8988T (cell line): ENCODE measurements at regions not wholly inside any gene's neighbourhood (a gene's known extent, or its start where the extent isn't known, plus 50 kb on each side); places are given as distances from the start of the nearest gene placed in this dataset.

Source experiments
- DNase-seq: peaks from one replicate; pipeline ENCODE4 v3.0.0; 2011

DNA sequence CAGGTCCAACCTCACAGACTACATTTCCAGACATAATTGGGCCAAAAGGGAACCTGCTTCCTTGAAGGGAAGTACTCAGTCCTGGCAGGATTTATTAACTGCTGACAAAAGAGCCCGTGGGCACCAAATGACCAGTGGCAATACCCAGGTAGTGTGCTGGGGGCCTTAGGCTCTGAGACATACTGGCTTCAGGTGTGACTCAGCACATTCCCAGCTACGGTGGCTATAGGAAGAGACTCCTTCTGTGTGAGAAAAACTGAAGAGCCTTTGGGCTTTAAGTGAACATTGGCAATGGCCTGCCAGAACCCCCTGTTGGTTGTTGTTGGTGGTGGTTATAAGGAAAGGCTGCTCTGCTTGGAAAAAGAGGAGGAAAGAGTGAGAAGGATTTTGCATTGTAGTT lies 401.8 kb downstream of the KCNJ3 start:
- DNase-seq = no peak

GRCh38 chr2:155099784-155100183 lies 401.3 kb downstream of the KCNJ3 start:
- DNase-seq = no peak

- no peak for DNase-seq
These were observed 397.1 kb downstream of the KCNJ3 start for GRCh38 chr2:155095613-155096012.

DNA sequence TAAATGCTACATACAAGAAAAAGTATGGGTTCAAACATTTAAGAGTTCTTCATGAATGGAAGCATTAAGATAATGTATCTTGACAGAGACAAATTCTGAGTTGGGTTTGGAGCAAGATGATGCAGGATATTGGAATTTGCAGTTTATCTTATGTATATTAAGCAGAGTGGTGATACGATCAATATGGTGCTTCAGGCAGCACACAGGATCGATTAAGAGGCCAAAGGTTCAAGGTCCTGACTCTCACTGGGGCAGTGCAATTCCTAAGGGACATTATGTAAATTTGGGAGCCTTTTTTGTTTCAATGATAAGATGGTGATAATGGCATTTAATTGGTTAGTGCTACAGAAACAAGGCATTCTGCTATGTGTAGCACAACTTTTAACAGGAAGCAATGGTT lies 381.9 kb downstream of the KCNJ3 start:
- DNase-seq = no peak

- DNase-seq = no peak
These were observed 372.0 kb downstream of the KCNJ3 start for GRCh38 chr2:155070489-155070888.

DNA sequence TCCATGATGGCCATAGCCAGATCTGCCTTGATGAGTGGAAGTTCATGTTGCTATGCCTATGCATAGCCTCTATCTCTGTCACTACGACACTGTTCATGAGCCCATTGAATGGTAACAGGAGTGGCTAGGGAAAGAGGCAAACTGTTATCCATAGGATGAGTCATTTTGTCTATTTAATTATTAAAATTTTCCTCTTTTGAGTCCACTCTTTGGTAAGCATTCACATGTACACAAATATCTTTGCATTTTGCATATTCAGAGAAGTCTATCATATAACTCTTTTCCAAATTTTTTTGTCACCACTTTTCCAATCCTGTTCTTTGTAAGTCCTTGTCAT lies 364.4 kb downstream of the KCNJ3 start:
- DNase-seq = no peak

DNA sequence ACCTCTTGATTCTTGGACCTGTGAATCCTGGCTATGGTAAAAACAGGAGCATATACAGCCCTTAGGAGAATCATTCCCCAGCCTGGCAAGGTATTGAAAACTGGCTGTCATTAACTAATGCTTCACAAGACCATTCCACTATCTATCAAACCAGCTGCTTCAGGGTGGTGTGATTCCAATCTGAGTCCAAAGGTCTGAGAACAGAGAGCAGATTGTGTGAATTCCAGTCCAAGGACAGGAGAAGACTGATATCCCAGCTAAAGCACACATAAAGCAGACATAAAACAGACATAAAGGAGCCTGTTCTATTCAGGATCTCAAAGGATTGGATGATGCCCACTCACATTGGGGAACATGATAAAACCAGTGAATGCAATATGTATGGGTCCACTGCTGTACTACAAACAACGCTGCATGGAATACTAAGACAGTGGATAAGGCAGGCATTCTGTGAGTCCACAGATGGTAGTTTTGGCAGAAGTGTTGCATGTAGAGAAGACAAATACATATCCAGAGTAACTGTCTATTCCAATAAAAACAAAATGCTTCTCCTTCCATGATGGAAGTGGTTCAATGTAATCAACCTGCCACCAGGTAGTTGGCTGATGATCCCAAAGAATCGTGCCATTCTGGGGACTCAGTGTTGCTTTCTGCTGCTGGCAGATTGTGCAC lies 363.9 kb downstream of the KCNJ3 start:
- DNase-seq = no peak

GRCh38 chr2:155060896-155061295 lies 362.4 kb downstream of the KCNJ3 start:
- no peak for DNase-seq

GRCh38 chr2:155054712-155055111 lies 356.2 kb downstream of the KCNJ3 start:
- no peak for DNase-seq

GRCh38 chr2:155043097-155043496 lies 344.6 kb downstream of the KCNJ3 start:
- no peak for DNase-seq

GRCh38 chr2:155035308-155035707 lies 336.8 kb downstream of the KCNJ3 start:
- DNase-seq = no peak

DNA sequence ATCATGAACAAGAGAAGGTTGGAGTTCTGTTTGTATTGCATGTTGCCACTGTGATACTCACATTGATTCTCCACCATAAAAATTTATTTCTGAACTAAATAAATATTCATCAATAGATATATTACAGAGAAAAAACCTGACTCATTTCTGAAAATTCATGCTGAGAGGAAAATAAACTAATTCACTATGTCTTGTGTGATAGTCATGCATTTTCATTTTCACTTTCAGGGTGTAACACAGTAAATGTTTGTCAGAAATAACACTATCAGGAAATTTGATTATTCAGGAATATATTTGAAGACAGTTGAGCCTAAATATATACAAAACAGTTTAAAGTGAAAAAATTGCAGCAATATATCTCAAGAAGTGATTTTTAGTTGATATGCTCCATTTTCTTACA lies 335.2 kb downstream of the KCNJ3 start:
- DNase-seq = no peak

DNA sequence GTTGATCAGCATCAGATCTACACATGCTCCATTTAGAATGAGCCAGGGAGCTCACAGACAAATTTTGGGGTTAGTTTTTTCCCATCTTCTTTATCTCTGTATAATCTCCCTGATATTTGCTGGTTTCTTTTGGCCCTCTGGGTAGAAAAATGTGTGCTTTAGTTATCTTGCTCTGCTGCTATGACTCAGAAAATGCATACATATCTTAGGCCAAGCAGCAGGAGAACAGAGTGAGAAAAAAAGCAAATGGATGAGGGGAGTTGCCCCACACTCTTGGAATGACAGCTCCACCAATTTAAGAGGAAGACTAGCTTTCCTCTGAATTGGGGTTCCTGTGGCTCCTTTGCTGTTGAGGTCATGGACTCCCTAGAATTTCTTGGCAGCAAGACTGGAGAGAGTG lies 331.8 kb downstream of the KCNJ3 start:
- DNase-seq = no peak

DNA sequence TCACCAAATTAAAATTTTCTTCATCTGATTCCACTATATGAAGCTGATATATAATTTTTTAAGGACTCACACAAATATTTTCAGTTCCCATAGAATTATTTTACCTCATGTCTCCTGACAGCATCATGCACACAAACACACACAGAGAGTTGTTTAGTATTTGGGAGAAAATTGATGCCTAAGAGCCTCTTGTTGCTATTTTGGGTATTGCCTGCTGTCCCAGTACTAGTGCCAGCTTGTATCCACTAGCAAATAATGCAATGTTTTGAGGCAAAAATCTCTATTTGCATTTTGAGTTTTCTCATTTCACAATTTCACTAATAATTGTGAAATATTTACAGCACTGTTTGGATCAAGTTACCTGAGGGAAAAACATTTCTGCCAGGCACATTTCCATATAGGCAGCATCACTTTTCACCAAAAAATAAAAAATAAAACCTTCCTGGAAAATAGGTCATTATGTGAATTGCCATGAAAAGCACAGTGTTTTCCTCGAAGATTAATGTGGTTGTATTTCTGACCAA lies 328.2 kb downstream of the KCNJ3 start:
- no peak for DNase-seq

GRCh38 chr2:155023674-155024073 lies 325.2 kb downstream of the KCNJ3 start:
- DNase-seq = no peak

DNA sequence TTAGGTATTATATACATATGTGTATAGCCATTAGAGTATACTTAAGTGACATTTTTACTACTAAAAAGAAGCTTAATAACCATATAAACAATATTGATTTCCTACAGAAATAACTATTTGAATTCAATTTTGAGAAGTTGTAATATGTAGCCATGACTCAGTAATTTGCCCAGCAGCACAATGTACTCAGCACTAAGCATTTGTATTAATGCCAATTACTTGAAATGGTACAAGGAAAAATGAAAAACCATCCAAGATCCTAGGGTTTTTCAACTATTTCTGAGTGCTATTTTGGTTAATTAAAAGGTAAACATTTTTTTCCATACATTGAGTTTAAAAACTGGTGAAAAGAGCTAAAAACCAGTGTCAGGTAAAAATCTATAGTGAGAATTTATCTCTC lies 324.0 kb downstream of the KCNJ3 start:
- DNase-seq = no peak

GRCh38 chr2:155021618-155022017 lies 323.1 kb downstream of the KCNJ3 start:
- no peak for DNase-seq

DNA sequence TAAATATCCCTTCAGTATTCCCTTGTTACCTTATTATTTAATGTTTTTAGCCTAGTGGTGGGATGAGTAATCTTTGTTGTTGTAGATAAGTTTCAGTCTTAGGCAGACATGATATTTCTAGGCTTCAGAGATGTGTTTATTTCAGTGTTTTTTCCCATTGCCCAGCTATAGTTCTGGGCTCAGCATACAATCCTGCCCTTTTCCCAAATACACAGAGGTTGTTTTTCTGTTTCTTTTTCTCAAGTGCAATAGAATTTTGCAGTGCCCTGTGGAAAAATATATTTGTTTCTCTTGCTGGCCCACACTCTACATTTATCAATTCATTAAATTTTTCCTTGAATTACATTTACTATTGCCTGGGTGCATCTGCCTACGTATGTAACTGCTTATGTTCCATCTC lies 321.8 kb downstream of the KCNJ3 start:
- no peak for DNase-seq

GRCh38 chr2:155010925-155011324 lies 312.4 kb downstream of the KCNJ3 start:
- DNase-seq = no peak

DNA sequence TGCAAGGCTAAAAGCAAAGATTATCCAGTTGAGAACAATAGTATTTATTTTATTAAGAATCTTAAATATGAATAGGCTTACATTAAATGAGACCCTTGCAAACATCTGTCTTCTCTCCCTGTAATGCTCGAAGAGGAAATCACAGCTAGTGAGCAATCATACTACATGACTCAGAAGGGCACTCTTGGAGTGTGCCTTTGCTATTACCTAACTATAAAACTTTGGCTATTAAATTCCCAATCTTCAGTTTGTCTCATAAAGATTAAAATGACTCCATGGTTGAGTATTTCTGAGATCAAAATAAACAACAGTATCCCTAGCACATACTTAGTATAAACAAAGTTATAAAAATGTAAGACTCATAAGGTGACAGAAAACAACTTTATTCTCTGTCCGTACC lies 296.9 kb downstream of the KCNJ3 start:
- DNase-seq = no peak

- DNase-seq = no peak
These were observed 294.3 kb downstream of the KCNJ3 start for GRCh38 chr2:154992826-154993225.

DNA sequence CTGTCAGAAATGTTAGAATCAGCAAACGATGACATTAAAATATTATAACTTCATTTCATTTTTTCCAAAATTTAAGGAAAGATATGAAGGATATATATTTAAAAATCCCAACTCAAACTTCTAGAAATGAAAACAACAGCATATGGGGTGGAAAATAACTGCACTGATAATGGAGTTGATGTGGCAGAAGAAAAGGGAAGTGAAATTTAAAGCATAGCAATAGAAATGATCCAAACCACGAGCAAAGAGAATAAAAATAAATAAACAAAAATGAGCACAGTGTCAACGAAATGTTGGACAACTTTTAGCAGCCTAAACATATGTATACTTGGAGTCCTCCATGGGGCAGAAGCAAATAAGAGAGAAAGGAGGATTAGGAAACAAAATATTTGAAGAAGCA lies 280.2 kb downstream of the KCNJ3 start:
- no peak for DNase-seq

- no peak for DNase-seq
These were observed 279.7 kb downstream of the KCNJ3 start for GRCh38 chr2:154978244-154978643.

GRCh38 chr2:154974041-154974440 lies 275.5 kb downstream of the KCNJ3 start:
- no peak for DNase-seq

- no peak for DNase-seq
These were observed 265.0 kb downstream of the KCNJ3 start for GRCh38 chr2:154963511-154963910.

GRCh38 chr2:154961676-154962075 lies 263.2 kb downstream of the KCNJ3 start:
- DNase-seq = no peak
